Astrocyte (in vitro differentiated cells and primary cell): ENCODE measurements at regions not wholly inside any gene's neighbourhood (a gene's known extent, or its start where the extent isn't known, plus 50 kb on each side); places are given as distances from the start of the nearest gene placed in this dataset.

Experiments
- DNase-seq: peaks from one replicate; pipeline ENCODE4 v3.0.0-alpha.2; 2010; ENCODE audit warnings: low read depth
- FAIRE-seq: peaks from 2 replicates; lab custom pipeline; 2011; peaks lifted over from hg19 to GRCh38; lab: Jason Lieb, UNC
- H2AFZ ChIP-seq: 2 replicates; pipeline ENCODE4 v1.6.0; 2012; ENCODE audit warnings: low read depth, low read length, inconsistent platforms
- H3K27ac ChIP-seq: 2 replicates; pipeline ENCODE4 v1.5.1; 2011; ENCODE audit warnings: low read depth, low read length, inconsistent platforms
- H3K27me3 ChIP-seq: 2 replicates; pipeline ENCODE4 v1.6.0; 2011; ENCODE audit warnings: low read length, inconsistent platforms; ENCODE audit not compliant: insufficient read depth
- H3K36me3 ChIP-seq: 2 replicates; pipeline ENCODE4 v1.5.1; 2011; ENCODE audit warnings: low read length, inconsistent platforms; ENCODE audit not compliant: insufficient read depth
- H3K4me1 ChIP-seq: 2 replicates; pipeline ENCODE4 v1.5.1; 2011; ENCODE audit warnings: low read length, inconsistent platforms; ENCODE audit not compliant: insufficient read depth
- H3K4me2 ChIP-seq: 2 replicates; pipeline ENCODE4 v1.6.0; 2012; ENCODE audit warnings: low read length, inconsistent platforms
- H3K4me3 ChIP-seq: 2 replicates; pipeline ENCODE4 v1.5.1; 2011; ENCODE audit warnings: low read depth, mild to moderate bottlenecking, low read length, inconsistent platforms; ENCODE audit not compliant: insufficient read depth
- H3K79me2 ChIP-seq: 2 replicates; pipeline ENCODE4 v1.6.0; 2012; ENCODE audit warnings: mild to moderate bottlenecking, low read length, inconsistent platforms; ENCODE audit not compliant: insufficient read depth
- H3K9ac ChIP-seq: 2 replicates; pipeline ENCODE4 v1.6.0; 2012; ENCODE audit warnings: mild to moderate bottlenecking, low read length, inconsistent platforms
- H3K9me3 ChIP-seq: 2 replicates; pipeline ENCODE4 v1.5.1; 2012; ENCODE audit warnings: low read depth, mild to moderate bottlenecking, low read length, inconsistent platforms; ENCODE audit not compliant: insufficient read depth
- H4K20me1 ChIP-seq: 2 replicates; pipeline ENCODE4 v1.6.0; 2012; ENCODE audit warnings: low read length, inconsistent platforms; ENCODE audit not compliant: insufficient read depth
- H3K27ac Mint-ChIP-seq: one replicate; pipeline ENCODE4 v1.8.0; 2021; ENCODE audit warnings: mild to moderate bottlenecking, mixed read lengths; ENCODE audit not compliant: unreplicated experiment
- H3K27me3 Mint-ChIP-seq: one replicate; pipeline ENCODE4 v1.8.0; 2021; ENCODE audit warnings: low read depth, mixed read lengths; ENCODE audit not compliant: unreplicated experiment
- H3K36me3 Mint-ChIP-seq: one replicate; pipeline ENCODE4 v1.8.0; 2021; ENCODE audit warnings: low read depth, mixed read lengths; ENCODE audit not compliant: unreplicated experiment
- H3K4me1 Mint-ChIP-seq: one replicate; pipeline ENCODE4 v1.8.0; 2021; ENCODE audit warnings: low read depth, mixed read lengths; ENCODE audit not compliant: unreplicated experiment
- H3K4me3 Mint-ChIP-seq: one replicate; pipeline ENCODE4 v1.8.0; 2021; ENCODE audit warnings: mild to moderate bottlenecking, moderate library complexity, mixed read lengths; ENCODE audit not compliant: unreplicated experiment
- H3K9me3 Mint-ChIP-seq: one replicate; pipeline ENCODE4 v1.8.0; 2021; ENCODE audit warnings: mild to moderate bottlenecking, mixed read lengths; ENCODE audit not compliant: unreplicated experiment
- EZH2 ChIP-seq: IDR thresholded peaks from 2 replicates; pipeline ENCODE4 v1.6.1; 2012; ENCODE audit warnings: mild to moderate bottlenecking, low read length, inconsistent platforms; ENCODE audit not compliant: insufficient read depth
- TF ChIP-seq, protein P1 (sequence below): IDR thresholded peaks from 2 replicates; pipeline ENCODE4 v1.5.1; 2011; ENCODE audit warnings: low read depth, mild to moderate bottlenecking, inconsistent platforms, low read length, moderate library complexity; ENCODE audit not compliant: insufficient read depth

DNA sequence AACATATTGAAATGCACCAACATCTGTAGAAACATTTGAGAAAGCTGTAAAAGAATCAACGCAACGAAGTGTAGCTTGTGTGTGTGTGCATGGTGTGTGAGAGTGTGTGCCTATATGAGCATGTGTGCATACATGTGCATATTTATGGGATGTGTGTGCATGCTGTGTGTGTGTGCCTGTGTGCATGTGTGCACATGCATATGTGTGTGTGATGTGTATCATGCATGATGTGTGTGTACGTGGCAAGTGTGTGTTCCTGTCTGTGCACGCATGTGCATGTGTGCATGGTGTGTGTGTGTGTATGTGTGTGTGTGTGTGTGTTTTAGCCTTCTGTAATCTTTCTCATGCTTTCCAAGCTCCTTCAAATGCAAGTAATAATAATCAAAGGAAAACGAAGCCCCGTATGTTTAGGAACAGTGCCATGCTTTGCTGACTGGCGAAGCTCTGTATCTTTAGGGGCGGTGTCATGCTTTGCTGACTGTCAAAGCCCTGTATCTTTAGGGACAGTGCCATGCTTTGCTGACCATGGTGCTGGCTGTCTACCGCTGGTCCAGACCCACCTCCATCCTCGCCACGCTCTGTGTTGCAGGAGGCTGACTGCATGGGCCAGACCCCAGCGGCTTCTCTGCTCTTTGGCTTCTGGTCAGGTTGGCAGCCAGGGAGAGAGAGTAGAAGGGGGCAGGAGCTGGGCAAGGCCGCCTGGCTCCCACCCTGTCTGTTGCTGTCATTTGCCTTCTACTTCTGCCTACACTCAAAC lies 129.2 kb downstream of the ASB1 start:
- Histone ChIP-seq H3K27ac (no peak overlapping the region), H3K27me3 (no peaks in the 10 kb centered on the region), H2AFZ (no peak overlapping the region), H3K4me3 (no peak overlapping the region), H3K4me1 (no peaks in the 10 kb centered on the region), H3K9me3 (no peaks in the 10 kb centered on the region), H3K36me3 (no peaks in the 10 kb centered on the region), H3K79me2 (no peaks in the 10 kb centered on the region), H3K9ac (no peak overlapping the region), H4K20me1 (no peaks in the 10 kb centered on the region), H3K4me2 (no peak overlapping the region)
- no peak overlapping the region for H3K4me3 Mint-ChIP-seq
- H3K27ac Mint-ChIP-seq, result no peak overlapping the region
- FAIRE-seq, result no peak
- H3K27me3 Mint-ChIP-seq, result peaks cover 25% of the 10 kb centered on the region
- H3K4me1 Mint-ChIP-seq, result no peaks in the 10 kb centered on the region
- TF ChIP-seq EZH2, result no peak
- TF ChIP-seq, protein P1, sequence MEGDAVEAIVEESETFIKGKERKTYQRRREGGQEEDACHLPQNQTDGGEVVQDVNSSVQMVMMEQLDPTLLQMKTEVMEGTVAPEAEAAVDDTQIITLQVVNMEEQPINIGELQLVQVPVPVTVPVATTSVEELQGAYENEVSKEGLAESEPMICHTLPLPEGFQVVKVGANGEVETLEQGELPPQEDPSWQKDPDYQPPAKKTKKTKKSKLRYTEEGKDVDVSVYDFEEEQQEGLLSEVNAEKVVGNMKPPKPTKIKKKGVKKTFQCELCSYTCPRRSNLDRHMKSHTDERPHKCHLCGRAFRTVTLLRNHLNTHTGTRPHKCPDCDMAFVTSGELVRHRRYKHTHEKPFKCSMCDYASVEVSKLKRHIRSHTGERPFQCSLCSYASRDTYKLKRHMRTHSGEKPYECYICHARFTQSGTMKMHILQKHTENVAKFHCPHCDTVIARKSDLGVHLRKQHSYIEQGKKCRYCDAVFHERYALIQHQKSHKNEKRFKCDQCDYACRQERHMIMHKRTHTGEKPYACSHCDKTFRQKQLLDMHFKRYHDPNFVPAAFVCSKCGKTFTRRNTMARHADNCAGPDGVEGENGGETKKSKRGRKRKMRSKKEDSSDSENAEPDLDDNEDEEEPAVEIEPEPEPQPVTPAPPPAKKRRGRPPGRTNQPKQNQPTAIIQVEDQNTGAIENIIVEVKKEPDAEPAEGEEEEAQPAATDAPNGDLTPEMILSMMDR, result no peak
- H3K36me3 Mint-ChIP-seq, result peaks cover 1% of the 10 kb centered on the region
- DNase-seq, result no peak
- peaks cover 5% of the 10 kb centered on the region for H3K9me3 Mint-ChIP-seq

GRCh38 chr2:238557431-238557830 lies 130.7 kb downstream of the ASB1 start:
- Histone ChIP-seq H3K9me3 (no peaks in the 10 kb centered on the region), H2AFZ (no peak overlapping the region), H3K4me3 (no peak overlapping the region), H4K20me1 (no peaks in the 10 kb centered on the region), H3K27me3 (no peaks in the 10 kb centered on the region), H3K4me1 (no peaks in the 10 kb centered on the region), H3K36me3 (no peaks in the 10 kb centered on the region), H3K9ac (no peak overlapping the region), H3K27ac (no peak overlapping the region), H3K4me2 (no peak overlapping the region), H3K79me2 (no peaks in the 10 kb centered on the region)
- DNase-seq, result no peak
- peaks cover 27% of the 10 kb centered on the region for H3K27me3 Mint-ChIP-seq
- H3K4me3 Mint-ChIP-seq, result no peak overlapping the region
- no peak for TF ChIP-seq EZH2
- TF ChIP-seq, protein P1, result no peak
- FAIRE-seq, result no peak
- no peak overlapping the region for H3K27ac Mint-ChIP-seq
- H3K4me1 Mint-ChIP-seq, result no peaks in the 10 kb centered on the region
- H3K36me3 Mint-ChIP-seq, result peaks cover 1% of the 10 kb centered on the region
- no peaks in the 10 kb centered on the region for H3K9me3 Mint-ChIP-seq

GRCh38 chr2:238557936-238558335 lies 131.2 kb downstream of the ASB1 start:
- no peaks in the 10 kb centered on the region for H3K4me1 ChIP-seq
- FAIRE-seq, result no peak
- no peak overlapping the region for H3K27ac Mint-ChIP-seq

More at GRCh38 chr2:238557936-238558335, 131.2 kb downstream of the ASB1 start:
- Histone ChIP-seq H3K27ac (no peak overlapping the region), H3K4me2 (no peak overlapping the region), H3K9me3 (no peaks in the 10 kb centered on the region), H3K36me3 (no peaks in the 10 kb centered on the region), H4K20me1 (no peaks in the 10 kb centered on the region), H3K27me3 (no peaks in the 10 kb centered on the region), H2AFZ (no peak overlapping the region), H3K79me2 (no peaks in the 10 kb centered on the region), H3K4me3 (no peak overlapping the region), H3K9ac (no peak overlapping the region)
- Mint-ChIP-seq H3K4me1 (no peaks in the 10 kb centered on the region), H3K36me3 (peaks cover 1% of the 10 kb centered on the region), H3K27me3 (peaks cover 27% of the 10 kb centered on the region), H3K4me3 (no peak overlapping the region), H3K9me3 (no peaks in the 10 kb centered on the region)
- no peak for DNase-seq
- no peak for TF ChIP-seq EZH2
- TF ChIP-seq, protein P1, result no peak
